ENCODE measurements at regions not wholly inside any gene's neighbourhood (a gene's known extent, or its start where the extent isn't known, plus 50 kb on each side); places are given as distances from the start of the nearest gene placed in this dataset.

GRCh38 chr5:143751342-143751741 lies 60.6 kb upstream of the HMHB1 start:
- TF ChIP-seq SP1 (IDR thresholded peaks at IDR 0.05) (no peak), ELF4 (IDR thresholded peaks at IDR 0.05) (no peak), FOXM1 (IDR thresholded peaks at IDR 0.05; ENCODE audit: borderline replicate concordance) (no peak), ZNF384 (IDR thresholded peaks at IDR 0.05) (no peak), PKNOX1 (IDR thresholded peaks at IDR 0.05) (no peak), FOXK2 (IDR thresholded peaks at IDR 0.05) (no peak), ARNT (IDR thresholded peaks at IDR 0.05) (no peak), NFRKB (IDR thresholded peaks at IDR 0.05) (no peak), SUZ12 (IDR thresholded peaks at IDR 0.05) (no peak)
